GM12878 (cell line): ENCODE measurements at regions not wholly inside any gene's neighbourhood (a gene's known extent, or its start where the extent isn't known, plus 50 kb on each side); places are given as distances from the start of the nearest gene placed in this dataset.

ENCODE experiments used
- ATAC-seq: fragments of 200-7000 bp; cut with Tn5 transposase; 3 replicates; pipeline ENCODE4 v1.9.1; 2020; ENCODE audit warnings: mild to moderate bottlenecking, moderate library complexity
- BruUV-seq: library from RNA; stranded (reverse); fragments of 400-500 nt; replicated peaks from 2 replicates; lab custom pipeline; 2021; lab: Mats Ljungman, UMichigan
- CTCF ChIA-PET: fragments of 300-600 bp; sonication (Branson Sonifier 250); formaldehyde crosslinking; extraction: SDS; loops from one replicate; lab custom pipeline; 2021; ENCODE audit warnings: inconsistent platforms; lab: Yijun Ruan, JAX
- POLR2A ChIA-PET: fragments of 350-600 bp; formaldehyde crosslinking; extraction: SDS; loops from one replicate; lab custom pipeline; 2021; ENCODE audit warnings: inconsistent platforms; lab: Charles Lee
- RAD21 ChIA-PET: fragments of 300-600 bp; sonication (Branson Sonifier 250); formaldehyde crosslinking; loops from one replicate; lab custom pipeline; 2023; ENCODE audit warnings: antibody characterized with exemption; ENCODE audit not compliant: unreplicated experiment; lab: Charles Lee
- SMC1A ChIA-PET: fragments of 300-600 bp; sonication (Branson Sonifier 250); formaldehyde crosslinking; loops from one replicate; lab custom pipeline; 2023; ENCODE audit not compliant: unreplicated experiment, uncharacterized antibody; lab: Charles Lee
- DNase-seq: peaks from one replicate; pipeline ENCODE4 v3.0.0-alpha.2; 2011; ENCODE audit warnings: low read depth, low spot score
- FAIRE-seq: peaks from 3 replicates; lab custom pipeline; 2011; peaks lifted over from hg19 to GRCh38; lab: Jason Lieb, UNC
- H2AFZ ChIP-seq: 2 replicates; pipeline ENCODE4 v1.6.0; 2011; ENCODE audit warnings: low read depth, low read length, control low read depth; ENCODE audit not compliant: control insufficient read depth
- H3K27ac ChIP-seq: 2 replicates; pipeline ENCODE4 v1.5.1; 2011; ENCODE audit warnings: control low read depth; ENCODE audit not compliant: control insufficient read depth, insufficient read depth
- H3K27me3 ChIP-seq, 2 experiments: replicated peaks in 1 of 2; 2 replicates each; pipeline versions ENCODE4 v1.6.0 to v1.6.1; 2011; ENCODE audit warnings: low read length in 1 of 2; ENCODE audit not compliant: control insufficient read depth in 2 of 2, insufficient read depth in 2 of 2
- H3K36me3 ChIP-seq, 2 experiments: 2 replicates each; pipeline ENCODE4 v1.5.1; 2011; ENCODE audit warnings: low read length in 1 of 2; ENCODE audit not compliant: control insufficient read depth in 2 of 2, insufficient read depth in 2 of 2
- H3K4me1 ChIP-seq: 2 replicates; pipeline ENCODE4 v1.6.1; 2011; ENCODE audit warnings: mild to moderate bottlenecking, low read length, moderate library complexity, mixed read lengths; ENCODE audit not compliant: control insufficient read depth, insufficient read depth
- H3K4me2 ChIP-seq: 2 replicates; pipeline ENCODE4 v1.6.0; 2011; ENCODE audit warnings: control low read depth; ENCODE audit not compliant: control insufficient read depth, insufficient read depth
- H3K4me3 ChIP-seq: fragments of 200-600 bp; sonication (generic); 2 replicates; pipeline ENCODE4 v1.5.1; 2016
- H3K79me2 ChIP-seq: 2 replicates; pipeline ENCODE4 v1.6.0; 2011; ENCODE audit warnings: low read length; ENCODE audit not compliant: control insufficient read depth, insufficient read depth
- H3K9ac ChIP-seq: 2 replicates; pipeline ENCODE4 v1.8.0; 2011; ENCODE audit warnings: low read length, control low read depth, mixed read lengths; ENCODE audit not compliant: control insufficient read depth, insufficient read depth
- H3K9me3 ChIP-seq: replicated peaks from 3 replicates; pipeline ENCODE4 v1.5.1; 2011; ENCODE audit warnings: mild to moderate bottlenecking, low read length; ENCODE audit not compliant: control insufficient read depth, insufficient read depth
- H4K20me1 ChIP-seq: 2 replicates; pipeline ENCODE4 v1.6.0; 2011; ENCODE audit not compliant: control insufficient read depth, insufficient read depth
- CBX3 ChIP-seq: fragments of 200-600 bp; sonication (generic); IDR thresholded peaks from 2 replicates; pipeline ENCODE4 v1.6.1; 2016; ENCODE audit warnings: low read depth, borderline replicate concordance
- CBX5 ChIP-seq: sonication (generic); IDR thresholded peaks from 2 replicates; pipeline ENCODE4 v1.6.1; 2016; ENCODE audit warnings: low read depth, moderate library complexity, mild to moderate bottlenecking, inconsistent platforms
- CHD2 ChIP-seq: IDR thresholded peaks from 2 replicates; pipeline ENCODE4 v1.6.1; 2011; ENCODE audit warnings: low read depth, low read length, improper control_type of control experiment, borderline replicate concordance
- IRF4 ChIP-seq: IDR thresholded peaks from 2 replicates; pipeline ENCODE4 v1.6.1; 2011; ENCODE audit warnings: low read depth, low read length
- MEF2B ChIP-seq: fragments of 450-650 bp; IDR thresholded peaks from 2 replicates; pipeline ENCODE4 v1.6.1; 2018; ENCODE audit warnings: mild to moderate bottlenecking, moderate library complexity; ENCODE audit not compliant: partially characterized antibody, poor library complexity, severe bottlenecking
- MYB ChIP-seq: fragments of 150-350 bp; IDR thresholded peaks from 2 replicates; pipeline ENCODE4 v1.6.1; 2014; ENCODE audit warnings: mild to moderate bottlenecking, low read depth, low read length, borderline replicate concordance
- NFIC ChIP-seq: IDR thresholded peaks from 2 replicates; pipeline ENCODE4 v1.6.1; 2012; ENCODE audit warnings: low read depth, mild to moderate bottlenecking, inconsistent platforms, low read length, moderate library complexity
- PAX5 ChIP-seq: IDR thresholded peaks from 2 replicates; pipeline ENCODE4 v1.6.1; 2011; ENCODE audit warnings: low read depth, low read length, borderline replicate concordance
- RAD21 ChIP-seq: IDR thresholded peaks from 2 replicates; pipeline ENCODE4 v1.6.1; 2011; ENCODE audit warnings: mild to moderate bottlenecking, low read depth, low read length, moderate library complexity; ENCODE audit not compliant: insufficient read depth
- RELA ChIP-seq: fragments of 450-650 bp; IDR thresholded peaks from 2 replicates; pipeline ENCODE4 v1.8.0; 2014; ENCODE audit warnings: borderline replicate concordance; ENCODE audit not compliant: partially characterized antibody
- TBL1XR1 ChIP-seq: IDR thresholded peaks from 2 replicates; pipeline ENCODE4 v1.6.1; 2012; ENCODE audit warnings: low read depth, low read length, improper control_type of control experiment
- TCF12 ChIP-seq: IDR thresholded peaks from 2 replicates; pipeline ENCODE4 v1.6.1; 2011; ENCODE audit warnings: low read depth, mild to moderate bottlenecking, low read length
- TCF7 ChIP-seq: IDR thresholded peaks from 2 replicates; pipeline ENCODE4 v1.6.1; 2014; ENCODE audit warnings: antibody characterized with exemption, borderline replicate concordance
- YBX1 ChIP-seq: fragments of 450-650 bp; IDR thresholded peaks from 2 replicates; pipeline ENCODE4 v1.6.1; 2016; ENCODE audit warnings: antibody characterized with exemption
- ZNF207 ChIP-seq: fragments of 450-650 bp; IDR thresholded peaks from 2 replicates; pipeline ENCODE4 v1.6.1; 2014; ENCODE audit warnings: antibody characterized with exemption, mild to moderate bottlenecking, borderline replicate concordance
- ZNF622 ChIP-seq: fragments of 450-650 bp; IDR thresholded peaks from 2 replicates; pipeline ENCODE4 v1.6.1; 2017; ENCODE audit warnings: mild to moderate bottlenecking, inconsistent platforms
- WGBS: methylation state at CpG from one replicate; pipeline ENCODE4 v1.1.6; 2016; ENCODE audit warnings: low lambda C conversion rate; ENCODE audit not compliant: insufficient replicate concordance, insufficient coverage; ENCODE audit errors: missing lambda C conversion rate; 5-methylcytosine and 5-hydroxymethylcytosine counted together
- in situ Hi-C: fragments of 300-500 bp; cut with MboI; formaldehyde crosslinking; loops from 9 replicates; pipeline ENCODE4 v1.14.3; 2018; ENCODE audit warnings: mixed read lengths
- intact Hi-C: fragments of 100-400 bp; cut with micrococcal nuclease; formaldehyde crosslinking; loops from one replicate; pipeline ENCODE4 v1.14.2; 2022; ENCODE audit not compliant: unreplicated experiment
- TF ChIP-seq, protein P1 (sequence below): fragments of 450-650 bp; IDR thresholded peaks from 2 replicates; pipeline ENCODE4 v1.6.1; 2017; ENCODE audit warnings: borderline replicate concordance
- TF ChIP-seq, protein P2 (sequence below): IDR thresholded peaks from 2 replicates; pipeline ENCODE4 v1.6.1; 2012; ENCODE audit warnings: low read depth, low read length, improper control_type of control experiment

DNA sequence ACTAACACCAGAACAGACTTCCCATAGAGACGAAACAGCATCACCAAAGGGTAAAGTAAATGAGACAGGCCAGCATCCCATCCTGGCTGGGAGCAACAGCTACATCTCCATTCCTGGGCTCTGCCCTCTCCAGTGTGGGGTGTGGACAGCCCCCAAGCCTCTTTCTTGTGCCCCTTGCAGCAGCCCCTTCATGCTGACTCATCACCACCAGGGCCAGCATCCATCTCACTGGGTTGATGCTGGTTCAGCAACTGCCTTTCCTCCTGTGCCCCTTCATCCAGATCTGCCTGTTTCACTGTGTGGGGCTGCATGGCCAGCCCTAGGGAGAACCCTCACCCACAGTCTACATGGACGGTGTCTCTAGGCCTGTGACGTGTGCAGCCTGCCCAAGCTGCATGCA lies 569.1 kb upstream of the TBX3 start (continued):
- TF ChIP-seq CHD2 (no peak), ZNF622 (no peak), RELA (no peak)
- TF ChIP-seq, protein P1, sequence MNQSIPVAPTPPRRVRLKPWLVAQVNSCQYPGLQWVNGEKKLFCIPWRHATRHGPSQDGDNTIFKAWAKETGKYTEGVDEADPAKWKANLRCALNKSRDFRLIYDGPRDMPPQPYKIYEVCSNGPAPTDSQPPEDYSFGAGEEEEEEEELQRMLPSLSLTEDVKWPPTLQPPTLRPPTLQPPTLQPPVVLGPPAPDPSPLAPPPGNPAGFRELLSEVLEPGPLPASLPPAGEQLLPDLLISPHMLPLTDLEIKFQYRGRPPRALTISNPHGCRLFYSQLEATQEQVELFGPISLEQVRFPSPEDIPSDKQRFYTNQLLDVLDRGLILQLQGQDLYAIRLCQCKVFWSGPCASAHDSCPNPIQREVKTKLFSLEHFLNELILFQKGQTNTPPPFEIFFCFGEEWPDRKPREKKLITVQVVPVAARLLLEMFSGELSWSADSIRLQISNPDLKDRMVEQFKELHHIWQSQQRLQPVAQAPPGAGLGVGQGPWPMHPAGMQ: no peak
- TF ChIP-seq, protein P2, sequence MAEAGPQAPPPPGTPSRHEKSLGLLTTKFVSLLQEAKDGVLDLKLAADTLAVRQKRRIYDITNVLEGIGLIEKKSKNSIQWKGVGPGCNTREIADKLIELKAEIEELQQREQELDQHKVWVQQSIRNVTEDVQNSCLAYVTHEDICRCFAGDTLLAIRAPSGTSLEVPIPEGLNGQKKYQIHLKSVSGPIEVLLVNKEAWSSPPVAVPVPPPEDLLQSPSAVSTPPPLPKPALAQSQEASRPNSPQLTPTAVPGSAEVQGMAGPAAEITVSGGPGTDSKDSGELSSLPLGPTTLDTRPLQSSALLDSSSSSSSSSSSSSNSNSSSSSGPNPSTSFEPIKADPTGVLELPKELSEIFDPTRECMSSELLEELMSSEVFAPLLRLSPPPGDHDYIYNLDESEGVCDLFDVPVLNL: no peak

DNA sequence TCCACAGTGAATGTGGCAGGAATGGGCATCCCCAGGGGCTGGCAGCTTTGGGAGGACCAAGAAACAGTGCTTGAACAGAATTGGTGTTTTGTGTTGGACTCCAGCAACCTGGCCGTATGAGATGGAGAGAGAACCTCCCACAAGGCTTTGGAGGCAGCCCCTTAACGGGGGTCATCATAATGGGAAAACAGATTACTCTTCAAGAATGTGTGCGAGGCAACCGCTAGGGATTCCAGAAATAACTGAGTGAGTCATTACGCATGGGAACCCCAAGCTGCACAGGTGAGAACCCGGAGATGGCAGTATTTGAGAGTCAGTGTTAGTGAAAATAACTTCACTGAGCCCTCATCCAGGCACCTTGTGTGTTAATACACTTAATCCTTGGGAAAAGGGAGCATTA lies 567.8 kb upstream of the TBX3 start:
- POLR2A ChIA-PET: no interaction called here
- H3K9ac ChIP-seq: no peak overlapping the region
- SMC1A ChIA-PET: no interaction called here
- H3K79me2 ChIP-seq: no peaks in the 10 kb centered on the region
- DNase-seq: no peak
- no peak overlapping the region for H2AFZ ChIP-seq
- H3K36me3 ChIP-seq: no peaks in the 10 kb centered on the region
- CTCF ChIA-PET: no interaction called here
- RAD21 ChIA-PET: no interaction called here
- H3K9me3 ChIP-seq: no peaks in the 10 kb centered on the region; the same call in 2 of the 3 replicates
- in situ Hi-C loops (no loop called here), intact Hi-C loops (no loop called here)
- no peaks in the 10 kb centered on the region for H3K4me1 ChIP-seq
- H3K4me3 ChIP-seq: no peak overlapping the region
- no peaks in the 10 kb centered on the region for H4K20me1 ChIP-seq
- WGBS: 47% methylated on average over 6 of the region's 6 CpGs
- H3K4me2 ChIP-seq: no peak overlapping the region
- TF ChIP-seq TCF7: no peak
- no peak for TF ChIP-seq NFIC
- no peak for TF ChIP-seq PAX5
- no peak for TF ChIP-seq MEF2B
- TF ChIP-seq TCF12: no peak
- no peak for TF ChIP-seq RAD21
- no peak for TF ChIP-seq ZNF207
- TF ChIP-seq MYB: no peak
- no peak for TF ChIP-seq CBX5
- no peak for TF ChIP-seq YBX1
- TF ChIP-seq IRF4: no peak
- no peak for TF ChIP-seq CBX3
- TF ChIP-seq TBL1XR1: no peak
- no peak overlapping the region for H3K27ac ChIP-seq
- no peak for ATAC-seq
- no peak for FAIRE-seq
- BruUV-seq: no TSS peak
- H3K27me3 ChIP-seq: no peaks in the 10 kb centered on the region
